IPS-15b (cell line): ENCODE measurements at regions not wholly inside any gene's neighbourhood (a gene's known extent, or its start where the extent isn't known, plus 50 kb on each side); places are given as distances from the start of the nearest gene placed in this dataset.

Experiments
- H3K27me3 ChIP-seq: one replicate; pipeline ENCODE4 v1.6.1; 2013; ENCODE audit warnings: low read length; ENCODE audit not compliant: control insufficient read depth, insufficient read depth
- H3K36me3 ChIP-seq: one replicate; pipeline ENCODE4 v1.6.1; 2013; ENCODE audit warnings: low read length; ENCODE audit not compliant: control insufficient read depth, insufficient read depth
- H3K4me1 ChIP-seq: one replicate; pipeline ENCODE4 v1.6.1; 2013; ENCODE audit warnings: mild to moderate bottlenecking, low read length; ENCODE audit not compliant: control insufficient read depth, insufficient read depth
- H3K4me3 ChIP-seq: one replicate; pipeline ENCODE4 v1.5.1; 2013; ENCODE audit warnings: low read depth, low read length
- H3K9ac ChIP-seq: one replicate; pipeline ENCODE4 v1.6.1; 2013; ENCODE audit warnings: low read depth, mild to moderate bottlenecking, low read length
- H3K9me3 ChIP-seq: one replicate; pipeline ENCODE4 v1.6.1; 2013; ENCODE audit warnings: mild to moderate bottlenecking, low read length; ENCODE audit not compliant: control insufficient read depth, insufficient read depth

GRCh38 chr11:95456714-95457491 is 225.9 kb upstream of the SESN3 start:
- Histone ChIP-seq H3K4me1 (peaks cover 3% of the 10 kb centered on the region), H3K9ac (no peak overlapping the region), H3K4me3 (no peak overlapping the region), H3K36me3 (no peaks in the 10 kb centered on the region), H3K9me3 (no peaks in the 10 kb centered on the region), H3K27me3 (no peaks in the 10 kb centered on the region)

DNA sequence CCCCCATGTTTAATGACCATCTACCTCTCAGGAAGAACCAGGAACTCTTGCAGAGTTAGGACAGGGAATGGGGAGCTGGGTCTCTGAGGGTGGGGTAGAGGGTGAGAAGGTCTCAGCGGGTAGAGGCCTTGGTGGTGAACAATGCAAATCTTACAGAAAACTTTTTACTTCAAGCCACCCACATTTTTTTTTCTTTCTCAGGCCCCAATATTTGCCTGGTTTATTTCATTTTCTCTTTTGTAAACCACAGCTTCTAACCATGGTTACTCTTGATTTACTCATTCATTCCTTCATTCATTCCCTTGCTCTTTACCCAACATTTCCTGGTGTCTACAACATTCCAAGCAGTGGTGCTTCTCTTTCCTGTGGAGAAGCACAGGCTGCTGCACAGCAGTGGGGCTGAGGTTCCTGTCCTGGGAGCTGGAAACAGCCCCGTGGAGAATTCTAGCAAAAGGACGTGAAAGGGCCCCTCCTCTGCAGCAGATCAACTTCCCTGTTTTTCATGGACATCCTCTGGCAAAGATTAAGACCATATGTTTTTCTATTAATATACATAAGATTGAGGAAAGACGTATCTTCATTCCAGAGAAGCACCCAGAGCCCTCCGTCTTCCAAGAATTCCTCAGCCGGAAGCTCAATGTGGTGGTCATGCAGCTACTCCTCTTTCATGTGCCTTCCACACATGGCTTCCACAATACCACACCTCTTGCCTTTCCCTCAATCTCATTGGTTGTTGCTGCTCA is 224.4 kb upstream of the SESN3 start:
- Histone ChIP-seq H3K4me3 (no peak overlapping the region), H3K27me3 (no peaks in the 10 kb centered on the region), H3K9ac (no peak overlapping the region), H3K36me3 (no peaks in the 10 kb centered on the region), H3K9me3 (no peaks in the 10 kb centered on the region), H3K4me1 (peaks cover 3% of the 10 kb centered on the region)

GRCh38 chr11:95453616-95454171 is 222.7 kb upstream of the SESN3 start:
- no peaks in the 10 kb centered on the region for H3K27me3 ChIP-seq
- H3K9ac ChIP-seq = no peak overlapping the region
- no peak overlapping the region for H3K4me3 ChIP-seq
- H3K4me1 ChIP-seq = peaks cover 3% of the 10 kb centered on the region
- no peaks in the 10 kb centered on the region for H3K36me3 ChIP-seq
- H3K9me3 ChIP-seq = no peaks in the 10 kb centered on the region

- Histone ChIP-seq H3K9ac (no peak overlapping the region), H3K36me3 (no peaks in the 10 kb centered on the region), H3K4me3 (no peak overlapping the region), H3K4me1 (peaks cover 3% of the 10 kb centered on the region), H3K27me3 (no peaks in the 10 kb centered on the region), H3K9me3 (no peaks in the 10 kb centered on the region)
Measured at GRCh38 chr11:95451682-95452081, 220.7 kb upstream of the SESN3 start.

DNA sequence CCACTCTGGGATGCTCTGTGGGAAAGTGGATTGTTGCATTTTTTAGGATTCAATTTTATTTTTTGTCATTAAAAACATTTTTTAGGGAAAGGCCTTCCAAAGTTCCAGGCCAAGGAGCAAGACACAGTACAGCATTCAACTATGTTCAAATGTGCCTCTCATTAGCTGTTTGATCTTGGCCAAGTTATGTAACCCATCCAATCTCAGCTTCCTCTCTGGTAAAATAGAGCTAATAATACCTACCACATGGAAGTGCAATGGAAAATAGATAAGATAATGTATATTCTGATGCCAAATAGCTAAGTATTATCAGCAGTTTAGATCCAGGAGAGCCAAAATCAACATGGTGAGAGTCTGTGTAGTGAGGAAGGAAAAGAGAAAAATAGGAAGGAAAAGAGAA is 220.3 kb upstream of the SESN3 start:
- Histone ChIP-seq H3K9me3 (no peaks in the 10 kb centered on the region), H3K9ac (no peak overlapping the region), H3K4me1 (peaks cover 3% of the 10 kb centered on the region), H3K4me3 (no peak overlapping the region), H3K36me3 (no peaks in the 10 kb centered on the region), H3K27me3 (no peaks in the 10 kb centered on the region)

- H3K9ac ChIP-seq = no peak overlapping the region
Measured at GRCh38 chr11:95450547-95451123, 219.6 kb upstream of the SESN3 start.

DNA sequence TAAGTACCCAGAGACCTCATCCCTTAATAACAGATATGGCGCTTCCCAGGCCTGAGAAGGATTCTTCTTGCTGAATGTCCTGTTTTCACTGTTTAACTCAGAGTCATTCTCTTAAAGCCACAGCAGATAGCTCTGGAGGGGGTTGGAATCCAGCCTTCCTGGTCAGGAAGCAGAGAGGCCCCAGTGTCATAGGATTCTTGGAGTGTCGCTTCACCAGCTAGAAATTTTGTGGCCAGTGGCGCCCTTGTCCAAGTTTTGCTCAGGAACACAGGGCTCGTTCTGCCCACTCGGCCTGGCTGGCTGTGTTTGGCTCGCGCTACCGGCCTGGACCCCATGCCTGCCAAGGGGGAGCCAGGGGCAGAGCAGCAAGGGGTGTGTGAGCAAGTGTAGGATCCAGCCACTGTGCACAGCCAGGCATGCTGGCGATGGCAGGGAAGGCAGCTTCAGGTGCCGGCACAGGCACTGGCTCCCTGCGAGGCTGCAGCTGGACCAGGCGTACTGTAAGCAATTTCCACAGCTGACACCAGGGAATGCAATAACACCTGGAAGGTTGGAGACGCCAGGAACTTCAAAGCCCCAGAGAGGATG is 214.8 kb upstream of the SESN3 start:
- Histone ChIP-seq H3K4me3 (no peak overlapping the region), H3K9me3 (no peaks in the 10 kb centered on the region), H3K27me3 (no peaks in the 10 kb centered on the region), H3K36me3 (no peaks in the 10 kb centered on the region), H3K9ac (no peak overlapping the region), H3K4me1 (peaks cover 2% of the 10 kb centered on the region)

More at GRCh38 chr11:95450547-95451123, 219.6 kb upstream of the SESN3 start:
- Histone ChIP-seq H3K27me3 (no peaks in the 10 kb centered on the region), H3K9me3 (no peaks in the 10 kb centered on the region), H3K4me1 (peaks cover 3% of the 10 kb centered on the region), H3K36me3 (no peaks in the 10 kb centered on the region), H3K4me3 (no peak overlapping the region)

GRCh38 chr11:95444309-95445241 is 213.6 kb upstream of the SESN3 start:
- H3K27me3 ChIP-seq = no peaks in the 10 kb centered on the region
- no peak overlapping the region for H3K4me3 ChIP-seq
- H3K9ac ChIP-seq = no peak overlapping the region
- H3K4me1 ChIP-seq = peaks cover 2% of the 10 kb centered on the region
- H3K9me3 ChIP-seq = no peaks in the 10 kb centered on the region
- H3K36me3 ChIP-seq = no peaks in the 10 kb centered on the region

- Histone ChIP-seq H3K4me3 (no peak overlapping the region), H3K9ac (no peak overlapping the region)
Measured at GRCh38 chr11:95443386-95443785, 212.4 kb upstream of the SESN3 start.

DNA sequence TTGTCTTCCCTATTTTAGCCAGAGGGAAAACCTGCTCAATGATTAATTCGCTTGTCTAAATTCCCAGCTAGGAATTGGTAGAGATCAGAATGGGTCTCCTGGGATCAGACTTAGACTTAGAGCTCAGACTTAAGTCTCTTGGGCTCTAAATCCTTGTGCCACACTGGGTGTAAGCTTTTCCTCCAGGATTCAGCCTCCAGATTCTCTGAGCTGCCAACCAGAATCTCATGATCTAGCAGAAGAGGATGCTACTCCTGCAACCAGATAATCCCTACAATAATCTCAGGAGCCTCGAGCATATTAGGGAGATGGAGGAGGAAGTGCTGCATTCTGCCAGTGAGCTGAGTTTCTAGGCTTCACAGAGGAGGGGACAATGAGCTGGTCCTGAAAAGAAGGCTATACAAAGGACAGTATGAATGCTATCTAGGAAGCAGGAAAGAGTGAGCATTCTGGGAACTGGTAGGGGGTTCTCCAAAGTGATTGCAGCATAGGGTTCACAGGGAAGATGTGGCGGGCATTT is 211.6 kb upstream of the SESN3 start:
- Histone ChIP-seq H3K4me3 (no peak overlapping the region), H3K4me1 (peaks cover 2% of the 10 kb centered on the region), H3K9ac (no peak overlapping the region), H3K9me3 (no peaks in the 10 kb centered on the region), H3K36me3 (no peaks in the 10 kb centered on the region), H3K27me3 (no peaks in the 10 kb centered on the region)

More at GRCh38 chr11:95443386-95443785, 212.4 kb upstream of the SESN3 start:
- no peaks in the 10 kb centered on the region for H3K36me3 ChIP-seq
- H3K4me1 ChIP-seq = peaks cover 2% of the 10 kb centered on the region
- no peaks in the 10 kb centered on the region for H3K27me3 ChIP-seq
- no peaks in the 10 kb centered on the region for H3K9me3 ChIP-seq
